ENCODE measurements at regions not wholly inside any gene's neighbourhood (a gene's known extent, or its start where the extent isn't known, plus 50 kb on each side); places are given as distances from the start of the nearest gene placed in this dataset.
"Not testable (repeated sequence)": the region's sequence is repeated elsewhere in the genome, so short reads cannot be mapped to it uniquely, and the experiment has no call there.

GRCh38 chr14:104264495-104265265, 126.3 kb downstream of the KIF26A start:
- Histone ChIP-seq H3K36me3 (ENCODE audit: control insufficient read depth in 1 of 2, insufficient read depth in 2 of 2, low read length in 2 of 2) (no peaks in the 10 kb centered on the region), H3K4me1 (ENCODE audit: control insufficient read depth in 1 of 2, insufficient read depth in 2 of 2, low read length in 2 of 2) (no peaks in the 10 kb centered on the region), H3K27me3 (ENCODE audit: control insufficient read depth in 1 of 2, insufficient read depth in 2 of 2, low read length in 2 of 2) (peaks cover 0 to 2% of the 10 kb centered on the region in 2 donors), H3K9me3 (ENCODE audit: control insufficient read depth in 1 of 2, low read length in 2 of 2) (no peaks in the 10 kb centered on the region), H3K9ac (ENCODE audit: low read depth in 1 of 2, low read length in 2 of 2) (no peak overlapping the region), H3K4me3 (ENCODE audit: low read depth in 1 of 2, low read length in 2 of 2) (no peak overlapping the region), H3K27ac (ENCODE audit: low read depth, low read length) (no peak overlapping the region)

DNA sequence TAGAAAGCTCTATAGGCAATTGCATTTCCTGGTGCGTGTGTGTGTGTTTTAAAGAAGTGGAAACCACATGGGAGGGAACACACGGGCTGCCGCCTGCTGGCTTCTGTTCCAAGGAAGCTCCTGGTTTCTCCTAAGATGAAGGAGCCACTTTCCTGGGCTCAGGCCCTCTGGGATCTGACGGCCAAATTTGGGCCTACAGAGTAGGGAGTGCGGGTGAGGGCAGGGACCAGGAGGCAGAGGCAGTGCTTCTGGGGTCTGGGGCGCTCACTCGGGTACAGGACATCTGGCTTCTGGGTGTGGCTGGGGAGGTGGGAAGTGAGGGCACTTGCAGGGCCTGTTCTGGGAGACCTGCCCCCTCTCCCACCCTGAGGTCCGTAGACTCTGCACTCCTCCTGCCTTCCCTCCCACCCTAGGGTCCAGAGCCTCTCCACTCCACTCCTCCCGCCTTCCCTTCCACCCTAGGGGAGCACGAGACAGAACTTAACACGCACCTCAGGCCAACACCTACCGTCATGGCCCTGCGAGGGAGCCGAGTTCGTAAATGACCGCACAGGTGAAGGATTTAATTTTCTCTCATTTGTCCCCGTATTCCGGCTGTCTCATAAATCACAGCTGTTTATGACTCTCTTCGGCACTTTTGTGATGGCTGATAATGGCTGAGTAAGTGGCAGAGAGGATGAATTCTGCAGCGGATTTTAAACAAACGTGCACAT, 127.7 kb downstream of the KIF26A start:
- no peaks in the 10 kb centered on the region for H3K36me3 ChIP-seq (ENCODE audit: control insufficient read depth in 1 of 2, insufficient read depth in 2 of 2, low read length in 2 of 2)
- H3K27me3 ChIP-seq (ENCODE audit: control insufficient read depth in 1 of 2, insufficient read depth in 2 of 2, low read length in 2 of 2): peaks cover 0 to 2% of the 10 kb centered on the region in 2 donors
- no peak overlapping the region for H3K27ac ChIP-seq (ENCODE audit: low read depth, low read length)
- no peak overlapping the region for H3K4me3 ChIP-seq (ENCODE audit: low read depth in 1 of 2, low read length in 2 of 2)
- H3K9ac ChIP-seq (ENCODE audit: low read depth in 1 of 2, low read length in 2 of 2): no peak overlapping the region
- H3K9me3 ChIP-seq (ENCODE audit: control insufficient read depth in 1 of 2, low read length in 2 of 2): no peaks in the 10 kb centered on the region
- no peaks in the 10 kb centered on the region for H3K4me1 ChIP-seq (ENCODE audit: control insufficient read depth in 1 of 2, insufficient read depth in 2 of 2, low read length in 2 of 2)

DNA sequence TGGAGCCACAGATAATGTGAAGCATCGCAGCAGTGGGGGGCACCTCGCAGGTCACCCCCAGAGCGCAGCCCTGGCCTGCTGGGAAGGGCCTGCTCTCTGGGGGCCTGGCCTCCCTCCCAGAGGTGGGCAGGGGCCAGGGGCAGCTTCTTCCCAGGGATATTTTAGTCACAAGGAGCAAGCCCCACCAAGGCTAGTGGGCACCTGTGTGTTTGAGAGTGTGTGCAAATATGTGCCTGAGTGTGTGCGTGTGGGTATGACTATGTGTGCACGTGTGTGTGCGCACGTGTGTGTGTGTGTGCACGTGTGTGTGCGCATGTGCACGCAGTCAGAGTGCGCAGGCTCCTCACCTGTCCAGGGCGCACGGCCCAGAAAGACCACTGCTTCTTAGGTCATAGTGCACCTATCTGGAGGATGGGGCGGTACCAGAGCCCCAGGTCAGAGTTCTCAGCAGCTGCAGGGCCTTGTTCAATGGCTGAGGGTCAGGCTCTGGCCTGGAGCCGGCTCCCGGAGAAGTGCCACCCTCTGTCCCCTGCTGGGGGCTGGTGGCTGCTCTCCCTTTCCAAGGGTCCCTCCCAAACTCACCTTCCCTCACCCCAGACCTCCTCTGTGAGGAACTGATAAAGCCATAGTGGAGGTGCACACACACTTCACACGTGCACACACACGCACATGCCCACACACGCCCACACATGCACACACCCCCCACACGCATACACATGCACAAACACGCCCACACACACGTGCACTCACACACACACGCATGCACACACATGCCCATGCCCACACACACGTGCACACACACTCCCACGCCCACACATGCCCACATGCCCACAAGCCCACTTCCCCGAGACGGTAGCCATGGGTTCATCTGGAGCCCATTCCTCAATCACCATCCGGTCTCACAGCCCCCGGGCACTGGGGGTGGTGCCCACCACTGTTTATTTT, 128.5 kb downstream of the KIF26A start:
- Histone ChIP-seq H3K9ac (ENCODE audit: low read depth in 1 of 2, low read length in 2 of 2) (no peak overlapping the region), H3K27me3 (ENCODE audit: control insufficient read depth in 1 of 2, insufficient read depth in 2 of 2, low read length in 2 of 2) (peaks cover 0 to 2% of the 10 kb centered on the region in 2 donors), H3K4me1 (ENCODE audit: control insufficient read depth in 1 of 2, insufficient read depth in 2 of 2, low read length in 2 of 2) (no peaks in the 10 kb centered on the region), H3K9me3 (ENCODE audit: control insufficient read depth in 1 of 2, low read length in 2 of 2) (no peaks in the 10 kb centered on the region), H3K27ac (ENCODE audit: low read depth, low read length) (no peak overlapping the region), H3K4me3 (ENCODE audit: low read depth in 1 of 2, low read length in 2 of 2) (no peak overlapping the region), H3K36me3 (ENCODE audit: control insufficient read depth in 1 of 2, insufficient read depth in 2 of 2, low read length in 2 of 2) (no peaks in the 10 kb centered on the region)

GRCh38 chr14:104267895-104268294, 129.5 kb downstream of the KIF26A start:
- H3K4me3 ChIP-seq (ENCODE audit: low read depth in 1 of 2, low read length in 2 of 2): no peak overlapping the region
- no peaks in the 10 kb centered on the region for H3K4me1 ChIP-seq (ENCODE audit: control insufficient read depth in 1 of 2, insufficient read depth in 2 of 2, low read length in 2 of 2)
- no peak overlapping the region for H3K9ac ChIP-seq (ENCODE audit: low read depth in 1 of 2, low read length in 2 of 2)
- H3K9me3 ChIP-seq (ENCODE audit: control insufficient read depth in 1 of 2, low read length in 2 of 2): no peaks in the 10 kb centered on the region
- no peaks in the 10 kb centered on the region for H3K36me3 ChIP-seq (ENCODE audit: control insufficient read depth in 1 of 2, insufficient read depth in 2 of 2, low read length in 2 of 2)
- H3K27me3 ChIP-seq (ENCODE audit: control insufficient read depth in 1 of 2, insufficient read depth in 2 of 2, low read length in 2 of 2): peaks cover 0 to 2% of the 10 kb centered on the region in 2 donors
- no peak overlapping the region for H3K27ac ChIP-seq (ENCODE audit: low read depth, low read length)

- Histone ChIP-seq H3K36me3 (ENCODE audit: control insufficient read depth in 1 of 2, insufficient read depth in 2 of 2, low read length in 2 of 2) (no peaks in the 10 kb centered on the region), H3K4me1 (ENCODE audit: control insufficient read depth in 1 of 2, insufficient read depth in 2 of 2, low read length in 2 of 2) (no peaks in the 10 kb centered on the region), H3K9me3 (ENCODE audit: control insufficient read depth in 1 of 2, low read length in 2 of 2) (no peaks in the 10 kb centered on the region), H3K27ac (ENCODE audit: low read depth, low read length) (no peak overlapping the region), H3K27me3 (ENCODE audit: control insufficient read depth in 1 of 2, insufficient read depth in 2 of 2, low read length in 2 of 2) (peaks cover 0 to 2% of the 10 kb centered on the region in 2 donors), H3K4me3 (ENCODE audit: low read depth in 1 of 2, low read length in 2 of 2) (no peak overlapping the region), H3K9ac (ENCODE audit: low read depth in 1 of 2, low read length in 2 of 2) (no peak overlapping the region)
Observed at GRCh38 chr14:104268295-104268694, 129.9 kb downstream of the KIF26A start.

- Histone ChIP-seq H3K9me3 (ENCODE audit: control insufficient read depth in 1 of 2, low read length in 2 of 2) (no peaks in the 10 kb centered on the region), H3K36me3 (ENCODE audit: control insufficient read depth in 1 of 2, insufficient read depth in 2 of 2, low read length in 2 of 2) (no peaks in the 10 kb centered on the region), H3K9ac (ENCODE audit: low read depth in 1 of 2, low read length in 2 of 2) (no peak overlapping the region), H3K4me1 (ENCODE audit: control insufficient read depth in 1 of 2, insufficient read depth in 2 of 2, low read length in 2 of 2) (no peaks in the 10 kb centered on the region), H3K4me3 (ENCODE audit: low read depth in 1 of 2, low read length in 2 of 2) (no peak overlapping the region), H3K27ac (ENCODE audit: low read depth, low read length) (no peak overlapping the region), H3K27me3 (ENCODE audit: control insufficient read depth in 1 of 2, insufficient read depth in 2 of 2, low read length in 2 of 2) (peaks cover 0 to 2% of the 10 kb centered on the region in 2 donors)
Observed at GRCh38 chr14:104268725-104269436, 130.5 kb downstream of the KIF26A start.

GRCh38 chr14:104269511-104270241, 131.3 kb downstream of the KIF26A start:
- H3K36me3 ChIP-seq (ENCODE audit: control insufficient read depth in 1 of 2, insufficient read depth in 2 of 2, low read length in 2 of 2); H3K4me3 ChIP-seq (ENCODE audit: low read depth in 1 of 2, low read length in 2 of 2); H3K9me3 ChIP-seq (ENCODE audit: control insufficient read depth in 1 of 2, low read length in 2 of 2); H3K4me1 ChIP-seq (ENCODE audit: control insufficient read depth in 1 of 2, insufficient read depth in 2 of 2, low read length in 2 of 2); H3K9ac ChIP-seq (ENCODE audit: low read depth in 1 of 2, low read length in 2 of 2); H3K27me3 ChIP-seq (ENCODE audit: control insufficient read depth in 1 of 2, insufficient read depth in 2 of 2, low read length in 2 of 2); H3K27ac ChIP-seq (ENCODE audit: low read depth, low read length): not testable (repeated sequence)

- H3K9me3 ChIP-seq (ENCODE audit: control insufficient read depth in 1 of 2, low read length in 2 of 2): no peaks in the 10 kb centered on the region
- no peak overlapping the region for H3K4me3 ChIP-seq (ENCODE audit: low read depth in 1 of 2, low read length in 2 of 2)
- no peak overlapping the region for H3K27ac ChIP-seq (ENCODE audit: low read depth, low read length)
- no peaks in the 10 kb centered on the region for H3K36me3 ChIP-seq (ENCODE audit: control insufficient read depth in 1 of 2, insufficient read depth in 2 of 2, low read length in 2 of 2)
- no peak overlapping the region for H3K9ac ChIP-seq (ENCODE audit: low read depth in 1 of 2, low read length in 2 of 2)
- peaks cover 0 to 6% of the 10 kb centered on the region in 2 donors for H3K27me3 ChIP-seq (ENCODE audit: control insufficient read depth in 1 of 2, insufficient read depth in 2 of 2, low read length in 2 of 2)
- no peaks in the 10 kb centered on the region for H3K4me1 ChIP-seq (ENCODE audit: control insufficient read depth in 1 of 2, insufficient read depth in 2 of 2, low read length in 2 of 2)
Observed at GRCh38 chr14:104271391-104271790, 133.0 kb downstream of the KIF26A start.

DNA sequence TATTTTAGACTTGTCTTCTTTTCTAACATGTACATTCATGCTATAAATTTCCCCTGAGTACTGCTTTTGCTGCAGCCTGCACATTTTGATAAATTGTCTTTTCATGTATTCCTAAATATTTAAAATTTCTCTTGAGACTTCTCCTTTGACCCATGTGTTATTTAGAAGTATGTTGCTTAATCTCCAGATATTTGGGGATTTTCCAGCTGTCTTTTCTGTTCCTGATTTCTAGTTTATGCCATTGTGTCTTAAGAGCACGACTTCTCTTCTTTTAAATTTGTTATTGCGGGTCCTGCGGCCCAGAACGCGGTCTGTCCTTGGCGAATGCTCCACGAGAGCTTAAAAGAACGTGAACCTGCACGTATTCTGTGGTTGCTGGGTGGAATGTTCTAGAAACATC, 136.4 kb downstream of the KIF26A start:
- no peaks in the 10 kb centered on the region for H3K4me1 ChIP-seq (ENCODE audit: control insufficient read depth in 1 of 2, insufficient read depth in 2 of 2, low read length in 2 of 2)
- H3K27me3 ChIP-seq (ENCODE audit: control insufficient read depth in 1 of 2, insufficient read depth in 2 of 2, low read length in 2 of 2): peaks cover 0 to 5% of the 10 kb centered on the region in 2 donors
- H3K9me3 ChIP-seq (ENCODE audit: control insufficient read depth in 1 of 2, low read length in 2 of 2): no peaks in the 10 kb centered on the region
- H3K9ac ChIP-seq (ENCODE audit: low read depth in 1 of 2, low read length in 2 of 2): no peak overlapping the region
- no peak overlapping the region for H3K4me3 ChIP-seq (ENCODE audit: low read depth in 1 of 2, low read length in 2 of 2)
- no peaks in the 10 kb centered on the region for H3K36me3 ChIP-seq (ENCODE audit: control insufficient read depth in 1 of 2, insufficient read depth in 2 of 2, low read length in 2 of 2)
- no peak overlapping the region for H3K27ac ChIP-seq (ENCODE audit: low read depth, low read length)

All from duodenal mucosa (tissue), 2 donors.